Ecto neural progenitor cell (in vitro differentiated cells): ENCODE measurements at regions not wholly inside any gene's neighbourhood (a gene's known extent, or its start where the extent isn't known, plus 50 kb on each side); places are given as distances from the start of the nearest gene placed in this dataset.

Experiments used
- DNase-seq: peaks from one replicate; pipeline ENCODE4 v3.0.0-alpha.2; 2018; ENCODE audit warnings: low spot score

GRCh38 chr2:10237392-10238321 lies 65.0 kb upstream of the HPCAL1 start:
- DNase-seq: no peak

GRCh38 chr2:10238396-10238795 lies 64.3 kb upstream of the HPCAL1 start:
- no peak for DNase-seq

- no peak for DNase-seq
These were observed 63.7 kb upstream of the HPCAL1 start for GRCh38 chr2:10238991-10239485.

- no peak for DNase-seq
These were observed 63.1 kb upstream of the HPCAL1 start for GRCh38 chr2:10239561-10239967.

- DNase-seq: no peak
These were observed 62.5 kb upstream of the HPCAL1 start for GRCh38 chr2:10240161-10240681.

- no peak for DNase-seq
These were observed 61.6 kb upstream of the HPCAL1 start for GRCh38 chr2:10240911-10241610.

- no peak for DNase-seq
These were observed 60.9 kb upstream of the HPCAL1 start for GRCh38 chr2:10241641-10242430.

DNA sequence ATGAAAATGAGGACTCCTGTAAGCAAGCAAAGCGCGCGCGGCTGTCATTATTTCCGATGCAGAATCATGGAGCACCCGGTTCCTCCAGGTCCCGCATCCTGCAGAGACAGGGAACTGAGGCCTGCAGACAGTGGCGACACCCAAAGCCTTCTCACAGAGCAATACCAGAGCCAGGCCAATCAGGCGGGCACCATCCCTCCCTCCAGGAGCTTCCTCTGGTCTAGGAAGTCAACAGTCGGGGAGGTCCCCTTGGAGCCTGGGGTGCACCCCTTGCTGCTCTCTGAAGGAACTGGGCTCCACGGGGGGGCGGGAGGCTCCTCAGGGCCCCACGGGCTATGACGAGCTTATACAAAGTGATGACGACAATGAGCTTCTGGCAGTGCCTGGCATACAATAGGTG lies 60.3 kb upstream of the HPCAL1 start:
- no peak for DNase-seq

DNA sequence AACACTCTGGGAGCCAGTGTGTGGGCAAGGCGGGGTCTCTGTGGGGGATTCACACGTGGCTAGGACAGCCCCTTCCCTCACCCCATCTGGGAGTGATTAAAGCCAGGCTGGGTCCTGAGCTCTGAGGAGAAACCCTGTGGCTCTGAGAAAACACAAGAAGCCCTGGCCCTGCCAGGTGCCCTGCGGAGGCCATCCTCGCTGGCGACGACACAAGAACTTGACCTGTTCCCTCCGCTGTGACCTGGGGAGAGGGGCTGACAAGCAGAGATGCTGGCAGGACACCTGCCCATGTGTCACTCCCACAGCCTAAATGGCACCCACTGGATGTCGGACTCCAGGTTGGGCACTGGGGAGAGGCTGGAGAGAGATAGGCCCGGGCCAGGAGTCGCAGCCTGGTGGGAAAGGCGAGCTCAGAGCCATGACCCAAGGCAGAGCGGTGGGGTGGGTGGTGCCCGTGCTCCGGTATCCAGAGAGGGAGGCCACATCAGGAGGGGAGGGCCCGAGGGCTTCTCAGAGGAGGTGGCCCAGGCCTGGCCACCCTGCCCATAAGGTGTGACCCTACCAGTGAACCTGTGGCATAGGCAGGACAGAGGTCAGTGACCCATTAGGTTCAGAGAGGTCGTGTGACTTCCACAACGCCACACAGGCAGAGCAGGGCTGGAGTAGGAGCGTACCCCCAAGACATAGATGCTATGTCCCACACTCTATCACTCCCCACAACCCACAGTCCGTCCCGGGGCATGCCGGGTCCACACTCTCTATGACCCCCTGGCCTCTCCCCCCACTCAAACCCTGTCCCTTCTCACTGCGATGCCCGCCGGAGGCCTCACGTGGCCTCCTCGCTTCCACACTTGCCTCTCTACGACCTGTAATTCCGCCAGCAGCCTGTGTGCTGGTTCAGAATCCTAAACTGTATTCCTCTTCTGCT lies 59.4 kb upstream of the HPCAL1 start:
- DNase-seq: no peak

GRCh38 chr2:10243926-10244270 lies 58.8 kb upstream of the HPCAL1 start:
- DNase-seq: no peak

DNA sequence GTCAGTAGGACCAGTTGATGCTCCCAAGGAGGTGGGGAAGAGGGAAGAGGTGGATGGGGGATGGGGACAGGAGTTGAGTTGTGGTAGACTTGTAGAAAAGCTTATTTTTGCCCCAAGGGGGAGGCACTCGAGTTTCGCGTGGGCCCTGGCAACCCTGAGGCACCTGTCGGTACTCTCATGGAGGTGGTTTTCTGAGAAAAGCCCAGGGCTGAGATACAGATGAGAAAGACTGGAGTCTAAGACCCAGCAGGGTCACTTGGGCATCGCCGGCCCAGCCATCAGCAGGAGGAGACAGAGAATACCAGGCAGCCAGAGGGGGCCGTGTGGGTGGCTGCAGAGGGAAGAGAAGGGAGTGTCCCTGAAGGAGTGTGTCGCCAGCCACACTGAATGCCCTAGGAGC lies 57.7 kb upstream of the HPCAL1 start:
- DNase-seq: no peak

DNA sequence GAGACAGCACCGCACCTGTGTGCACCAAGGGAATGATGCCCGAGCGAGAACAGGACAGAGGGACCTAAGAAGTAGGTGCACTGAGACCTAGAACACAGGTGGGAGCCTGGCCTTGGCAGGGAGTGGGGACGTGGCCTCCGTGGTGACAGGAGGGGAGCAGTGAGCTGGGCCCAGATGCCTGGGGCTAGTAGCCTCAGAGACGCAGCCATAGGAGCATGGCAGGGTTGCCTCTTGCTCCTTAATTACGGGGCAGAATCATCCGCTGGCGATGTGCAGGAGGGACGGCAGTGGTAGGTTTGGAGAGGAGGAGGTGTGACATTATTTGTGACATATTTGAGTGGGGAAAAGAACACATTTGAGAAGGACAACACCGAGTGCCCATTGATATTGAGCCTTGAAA lies 57.0 kb upstream of the HPCAL1 start:
- DNase-seq: no peak

- DNase-seq: no peak
These were observed 56.3 kb upstream of the HPCAL1 start for GRCh38 chr2:10246370-10246769.

DNA sequence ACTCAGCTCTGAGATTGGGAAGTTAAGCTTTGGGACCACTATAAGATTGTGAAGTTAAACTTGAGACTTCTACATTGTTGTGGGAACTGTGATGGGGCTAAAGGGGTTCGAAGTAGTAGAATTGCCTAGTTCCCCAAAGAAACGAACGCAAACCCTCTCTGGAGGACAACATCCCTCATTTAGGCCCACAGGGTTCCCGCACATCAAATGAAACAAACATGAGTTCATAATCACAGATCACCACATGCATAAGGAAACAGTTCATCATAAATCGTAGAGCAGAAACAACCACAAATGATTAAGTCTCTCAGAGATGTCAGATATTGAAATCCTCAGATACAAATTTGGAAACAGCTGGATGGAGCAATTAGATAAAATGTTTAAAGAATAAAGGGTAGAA lies 55.9 kb upstream of the HPCAL1 start:
- no peak for DNase-seq

- DNase-seq: no peak
These were observed 52.9 kb upstream of the HPCAL1 start for GRCh38 chr2:10249798-10250197.

- no peak for DNase-seq
These were observed 50.5 kb upstream of the HPCAL1 start for GRCh38 chr2:10252224-10252623.

DNA sequence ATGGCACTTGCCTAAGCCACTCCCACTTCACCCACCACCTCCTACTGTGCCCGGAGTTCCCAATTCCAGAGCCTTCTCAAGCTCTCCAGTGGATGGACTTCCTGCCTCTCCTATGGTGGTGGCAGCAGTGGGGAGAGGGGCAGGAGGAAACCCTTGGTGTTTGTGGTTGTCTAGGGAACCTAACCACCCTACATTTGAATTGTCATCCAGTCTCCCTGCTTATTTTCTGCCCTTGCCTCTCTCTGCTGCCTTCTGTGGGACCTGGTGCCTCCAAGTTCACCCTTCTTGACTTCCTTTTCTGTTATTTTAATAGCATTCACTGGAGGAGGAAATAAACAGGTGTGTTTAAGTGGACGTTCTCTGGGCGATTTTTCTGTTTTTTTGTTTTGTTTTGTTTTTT lies 50.0 kb upstream of the HPCAL1 start:
- DNase-seq: no peak
